ENCODE measurements at regions not wholly inside any gene's neighbourhood (a gene's known extent, or its start where the extent isn't known, plus 50 kb on each side); places are given as distances from the start of the nearest gene placed in this dataset.

DNA sequence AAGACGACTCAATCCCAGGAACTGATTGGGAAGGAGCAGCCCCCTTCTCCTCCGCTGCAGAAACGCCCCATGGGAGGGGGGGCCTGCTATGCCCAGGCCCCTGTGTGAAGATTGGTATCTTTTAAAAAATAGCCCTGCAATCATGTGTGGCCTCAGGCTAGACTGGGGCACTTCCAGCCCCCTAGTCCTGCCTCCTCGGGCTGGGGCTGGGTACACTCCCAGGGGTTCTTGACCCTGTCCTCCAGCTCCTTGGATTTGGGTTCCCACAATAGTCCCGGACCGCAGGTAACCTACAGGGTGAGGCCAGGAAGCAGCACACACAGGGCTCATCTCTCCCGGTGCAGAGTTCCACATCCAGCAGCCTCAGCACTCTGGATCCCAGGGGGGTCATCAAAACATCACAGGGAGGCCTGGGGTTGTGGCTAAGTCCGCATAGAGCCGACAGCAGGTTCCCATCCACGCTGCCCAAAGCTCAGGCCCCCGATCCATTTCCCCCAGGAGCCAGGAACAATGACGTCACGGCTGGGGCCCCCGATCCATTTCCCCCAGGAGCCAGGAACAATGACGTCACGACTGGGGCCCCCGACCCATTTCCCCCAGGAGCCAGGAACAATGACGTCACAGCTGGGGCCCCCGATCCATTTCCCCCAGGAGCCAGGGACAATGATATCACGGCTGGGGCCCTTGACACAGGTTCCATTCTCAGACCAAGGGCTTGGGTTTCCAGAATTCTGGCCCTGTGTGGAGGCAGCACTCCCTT, 202.4 kb downstream of the IRF8 start:
- Histone ChIP-seq H3K4me3 (no peak overlapping the region), H3K27me3 (peaks cover 0 to 42% (median 29%) of the 10 kb centered on the region in 7 donors), H3K9me3 (peaks cover 0 to 6% (median 0%) of the 10 kb centered on the region in 11 donors), H3K4me1 (no peaks in the 10 kb centered on the region), H3K27ac (no peak overlapping the region), H3K36me3 (no peaks in the 10 kb centered on the region)
- no peak for DNase-seq
- TF ChIP-seq, protein P1, sequence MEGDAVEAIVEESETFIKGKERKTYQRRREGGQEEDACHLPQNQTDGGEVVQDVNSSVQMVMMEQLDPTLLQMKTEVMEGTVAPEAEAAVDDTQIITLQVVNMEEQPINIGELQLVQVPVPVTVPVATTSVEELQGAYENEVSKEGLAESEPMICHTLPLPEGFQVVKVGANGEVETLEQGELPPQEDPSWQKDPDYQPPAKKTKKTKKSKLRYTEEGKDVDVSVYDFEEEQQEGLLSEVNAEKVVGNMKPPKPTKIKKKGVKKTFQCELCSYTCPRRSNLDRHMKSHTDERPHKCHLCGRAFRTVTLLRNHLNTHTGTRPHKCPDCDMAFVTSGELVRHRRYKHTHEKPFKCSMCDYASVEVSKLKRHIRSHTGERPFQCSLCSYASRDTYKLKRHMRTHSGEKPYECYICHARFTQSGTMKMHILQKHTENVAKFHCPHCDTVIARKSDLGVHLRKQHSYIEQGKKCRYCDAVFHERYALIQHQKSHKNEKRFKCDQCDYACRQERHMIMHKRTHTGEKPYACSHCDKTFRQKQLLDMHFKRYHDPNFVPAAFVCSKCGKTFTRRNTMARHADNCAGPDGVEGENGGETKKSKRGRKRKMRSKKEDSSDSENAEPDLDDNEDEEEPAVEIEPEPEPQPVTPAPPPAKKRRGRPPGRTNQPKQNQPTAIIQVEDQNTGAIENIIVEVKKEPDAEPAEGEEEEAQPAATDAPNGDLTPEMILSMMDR (IDR thresholded peaks at IDR 0.05) = no peak
- no peak for ATAC-seq
- intact Hi-C loops (cut with DNase I) = no loop called here
- WGBS, 2 donors = 43 to 44% methylated on average over 20 of the region's 20 CpGs

DNA sequence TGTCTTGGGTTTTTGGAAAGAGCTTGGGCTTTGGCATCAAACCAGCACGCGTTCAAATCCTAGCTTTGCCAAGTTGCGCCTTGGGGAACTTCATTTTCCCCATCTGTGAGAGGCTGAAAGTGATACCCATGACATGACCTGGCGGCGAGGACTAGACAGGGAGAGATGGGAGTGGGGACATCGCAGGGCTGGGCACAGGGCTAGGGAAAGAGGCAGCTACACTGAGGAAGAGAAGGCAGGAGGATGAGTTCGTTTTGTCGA, 202.9 kb downstream of the IRF8 start:
- 73 to 84% methylated on average over 8 of the region's 8 CpGs for WGBS, 2 donors
- no peaks in the 10 kb centered on the region for H3K36me3 ChIP-seq
- ATAC-seq = no peak
- H3K9me3 ChIP-seq = peaks cover 0 to 6% (median 0%) of the 10 kb centered on the region in 11 donors
- TF ChIP-seq, protein P1 (IDR thresholded peaks at IDR 0.05) = no peak
- no peak overlapping the region for H3K27ac ChIP-seq
- H3K4me1 ChIP-seq = no peaks in the 10 kb centered on the region
- H3K27me3 ChIP-seq = peaks cover 0 to 47% (median 31%) of the 10 kb centered on the region in 7 donors
- no peak overlapping the region for H3K4me3 ChIP-seq
- DNase-seq = no peak
- intact Hi-C loops (cut with DNase I) = no loop called here

DNA sequence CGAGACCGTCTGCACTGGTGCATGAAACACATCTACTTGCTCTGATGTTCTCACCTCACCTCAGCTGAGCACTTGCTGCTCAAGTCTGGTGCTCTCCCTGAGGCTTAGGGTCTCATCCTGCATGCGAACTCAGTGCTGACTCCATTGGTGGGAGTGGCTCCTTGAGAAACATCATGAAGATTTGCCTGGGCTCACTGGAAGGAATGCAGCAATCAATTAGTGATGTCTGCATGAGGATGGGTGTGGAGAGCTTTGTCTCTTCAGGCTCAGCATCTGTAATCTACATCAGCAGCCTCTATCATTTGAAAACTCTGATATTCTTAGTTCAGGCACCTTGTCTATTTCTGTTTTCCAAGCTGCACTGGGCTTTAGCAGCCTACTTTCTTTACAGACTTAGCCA, 204.4 kb downstream of the IRF8 start:
- TF ChIP-seq, protein P1 (IDR thresholded peaks at IDR 0.05) = no peak
- Histone ChIP-seq H3K27ac (no peak overlapping the region), H3K27me3 (peaks cover 0 to 42% (median 31%) of the 10 kb centered on the region in 7 donors), H3K4me1 (no peaks in the 10 kb centered on the region), H3K36me3 (no peaks in the 10 kb centered on the region), H3K4me3 (no peak overlapping the region), H3K9me3 (peaks cover 0 to 10% (median 0%) of the 10 kb centered on the region in 11 donors)
- DNase-seq = no peak
- 80 to 89% methylated on average over 3 of the region's 3 CpGs for WGBS, 2 donors
- intact Hi-C loops (cut with DNase I) = no loop called here
- no peak for ATAC-seq

DNA sequence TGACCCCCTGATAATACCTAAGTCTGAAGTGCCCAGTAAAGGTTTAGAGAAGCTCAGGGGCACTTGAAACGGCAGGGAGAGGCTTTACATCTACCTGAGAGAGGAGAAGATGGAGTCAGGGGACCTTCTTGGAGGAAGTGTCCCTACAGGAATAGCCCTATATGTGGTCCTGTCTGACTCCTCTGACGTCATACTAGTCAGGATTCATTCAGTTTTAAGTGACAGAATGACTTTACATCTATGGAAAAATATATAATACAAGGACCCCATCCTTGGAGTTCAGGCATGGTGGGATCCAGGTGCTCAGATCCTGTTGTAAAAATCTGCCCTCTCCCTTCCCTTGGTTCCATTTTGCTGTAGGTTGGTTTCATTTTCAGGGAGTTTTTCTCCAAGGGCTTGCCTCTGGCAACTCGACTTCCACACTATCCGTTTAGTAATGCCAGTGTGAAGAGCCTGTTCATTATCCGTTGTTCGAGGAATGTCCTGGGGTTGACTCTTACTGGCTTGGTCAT, 205.6 kb downstream of the IRF8 start:
- Histone ChIP-seq H3K9me3 (peaks cover 0 to 13% (median 0%) of the 10 kb centered on the region in 11 donors), H3K27ac (no peak overlapping the region), H3K4me1 (no peaks in the 10 kb centered on the region), H3K27me3 (peaks cover 0 to 35% (median 27%) of the 10 kb centered on the region in 7 donors), H3K4me3 (no peak overlapping the region), H3K36me3 (no peaks in the 10 kb centered on the region)
- TF ChIP-seq, protein P1 (IDR thresholded peaks at IDR 0.05) = no peak
- ATAC-seq = no peak
- WGBS, 2 donors = 78% methylated on average over 6 of the region's 6 CpGs
- intact Hi-C loops (cut with DNase I) = no loop called here
- DNase-seq = no peak

Data from heart right ventricle (tissue), 16 donors.